Lung (tissue), 11 donors: ENCODE measurements at regions not wholly inside any gene's neighbourhood (a gene's known extent, or its start where the extent isn't known, plus 50 kb on each side); places are given as distances from the start of the nearest gene placed in this dataset.

ENCODE experiments used
- ATAC-seq: fragments of 200-7000 bp; cut with Tn5 transposase; one replicate; pipeline ENCODE4 v1.9.1; 2020; ENCODE audit warnings: moderate number of reproducible peaks; ENCODE audit not compliant: insufficient read depth, low FRiP score
- DNase-seq, 3 donors: peaks; one replicate each; pipeline ENCODE4 v3.0.0-alpha.2; 2013 to 2017
- H3K27ac ChIP-seq, 2 donors: one replicate each; pipeline ENCODE4 v1.5.1; 2013; ENCODE audit warnings: mild to moderate bottlenecking in 2 of 2, moderate library complexity in 2 of 2, control low read depth in 1 of 2, inconsistent platforms in 1 of 2, low read depth in 1 of 2, low read length in 1 of 2
- H3K27me3 ChIP-seq, 3 donors: one replicate each; pipeline ENCODE4 v1.5.1; 2013; ENCODE audit warnings: low read length in 2 of 3; ENCODE audit not compliant: control insufficient read depth in 3 of 3, insufficient read depth in 3 of 3
- H3K36me3 ChIP-seq, 4 donors: one replicate each; pipeline ENCODE4 v1.5.1; 2013; ENCODE audit warnings: low read length in 4 of 4, mild to moderate bottlenecking in 1 of 4, moderate library complexity in 1 of 4; ENCODE audit not compliant: control insufficient read depth in 4 of 4, insufficient read depth in 4 of 4
- H3K4me1 ChIP-seq, 5 donors: one replicate each; pipeline ENCODE4 v1.5.1; 2013; ENCODE audit warnings: low read length in 5 of 5, mild to moderate bottlenecking in 2 of 5, moderate library complexity in 1 of 5; ENCODE audit not compliant: control insufficient read depth in 5 of 5, insufficient read depth in 5 of 5
- H3K4me3 ChIP-seq: one replicate; pipeline ENCODE4 v1.5.1; 2013; ENCODE audit warnings: mild to moderate bottlenecking, control low read depth, moderate library complexity
- H3K9ac ChIP-seq, 2 donors: one replicate each; pipeline ENCODE4 v1.5.1; 2013; ENCODE audit warnings: low read length in 2 of 2, control low read depth in 1 of 2; ENCODE audit not compliant: insufficient read depth in 1 of 2
- H3K9me3 ChIP-seq, 4 donors: one replicate each; pipeline ENCODE4 v1.5.1; 2013; ENCODE audit warnings: low read length in 3 of 4, mild to moderate bottlenecking in 1 of 4, moderate library complexity in 1 of 4; ENCODE audit not compliant: control insufficient read depth in 4 of 4, insufficient read depth in 3 of 4
- CTCF ChIP-seq: IDR thresholded peaks from 2 replicates; pipeline ENCODE4 v1.5.1; 2012; ENCODE audit warnings: mild to moderate bottlenecking; ENCODE audit errors: control extremely low read depth, extremely low read depth
- WGBS, 2 donors: extraction: QIAGEN DNeasy Blood & Tissue Kit; methylation state at CpG; one replicate each; pipeline ENCODE4 v1.1.7; 2013; 5-methylcytosine and 5-hydroxymethylcytosine counted together
- donor health status: control.
- donor health status: control.
- donor health status: Bipolar disorder and iron deficiency.
- donor health status: healthy.
- donor health status: DM: yes; HTN: yes; CAD: no.

- Histone ChIP-seq H3K27me3 (no peaks in the 10 kb centered on the region), H3K4me3 (no peak overlapping the region), H3K9ac (no peak overlapping the region), H3K4me1 (no peaks in the 10 kb centered on the region), H3K27ac (no peak overlapping the region), H3K36me3 (no peaks in the 10 kb centered on the region), H3K9me3 (no peaks in the 10 kb centered on the region)
- TF ChIP-seq CTCF: no peak
- no peak for ATAC-seq
- no peak for DNase-seq
- 89 to 93% methylated on average over 2 of the region's 2 CpGs for WGBS, 2 donors
Observed at GRCh38 chr6:71211799-71212198, 76.8 kb upstream of the OGFRL1 start.

GRCh38 chr6:71220466-71220865, 68.1 kb upstream of the OGFRL1 start:
- Histone ChIP-seq H3K4me3 (no peak overlapping the region), H3K27me3 (no peaks in the 10 kb centered on the region), H3K4me1 (peaks cover 0 to 1% (median 0%) of the 10 kb centered on the region in 5 donors), H3K36me3 (no peaks in the 10 kb centered on the region), H3K9ac (no peak overlapping the region), H3K9me3 (no peaks in the 10 kb centered on the region), H3K27ac (no peak overlapping the region)
- no peak for TF ChIP-seq CTCF
- WGBS, 2 donors: 71 to 80% methylated on average over 3 of the region's 3 CpGs
- no peak for DNase-seq
- no peak for ATAC-seq

- 60 to 69% methylated on average over 4 of the region's 4 CpGs for WGBS, 2 donors
- Histone ChIP-seq H3K4me1 (peaks cover 0 to 1% (median 0%) of the 10 kb centered on the region in 5 donors), H3K9me3 (no peaks in the 10 kb centered on the region), H3K9ac (no peak overlapping the region), H3K27me3 (no peaks in the 10 kb centered on the region), H3K36me3 (no peaks in the 10 kb centered on the region), H3K27ac (no peak overlapping the region), H3K4me3 (no peak overlapping the region)
- no peak for DNase-seq
- no peak for ATAC-seq
- no peak for TF ChIP-seq CTCF
Observed at GRCh38 chr6:71222671-71223070, 65.9 kb upstream of the OGFRL1 start.

- Histone ChIP-seq H3K4me1 (no peaks in the 10 kb centered on the region), H3K27me3 (no peaks in the 10 kb centered on the region), H3K9ac (no peak overlapping the region), H3K27ac (no peak overlapping the region), H3K9me3 (no peaks in the 10 kb centered on the region), H3K36me3 (no peaks in the 10 kb centered on the region), H3K4me3 (no peak overlapping the region)
- 92 to 98% methylated on average over 2 of the region's 2 CpGs for whole genome bisulfite sequencing, 2 donors
- ATAC-seq: no peak
- TF ChIP-seq CTCF: no peak
- DNase-seq: no peak
Observed at GRCh38 chr6:71224011-71224410, 64.6 kb upstream of the OGFRL1 start.
